ENCODE measurements at regions not wholly inside any gene's neighbourhood (a gene's known extent, or its start where the extent isn't known, plus 50 kb on each side); places are given as distances from the start of the nearest gene placed in this dataset.

- Histone ChIP-seq H3K27me3 (ENCODE audit: control insufficient read depth, insufficient read depth, low read length) (no peaks in the 10 kb centered on the region), H3K9ac (no peak overlapping the region), H3K4me2 (ENCODE audit: low read length) (no peak overlapping the region), H2AFZ (no peak overlapping the region), H3K27ac (no peak overlapping the region), H3K9me3 (ENCODE audit: control insufficient read depth, low read length) (no peaks in the 10 kb centered on the region), H3K4me3 (ENCODE audit: low read depth, low read length) (no peak overlapping the region), H3K4me1 (no peaks in the 10 kb centered on the region), H3K36me3 (ENCODE audit: control insufficient read depth, insufficient read depth, low read length) (no peaks in the 10 kb centered on the region), H3K79me2 (no peaks in the 10 kb centered on the region)
- no peak for TF ChIP-seq CTCF (IDR thresholded peaks at IDR 0.05)
These were observed 137.2 kb upstream of the TAF11L2 start for GRCh38 chr5:17360879-17361278.

GRCh38 chr5:17361331-17361730, 136.7 kb upstream of the TAF11L2 start:
- Histone ChIP-seq H3K4me3 (ENCODE audit: low read depth, low read length) (no peak overlapping the region), H2AFZ (peak overlapping the region; percentile 19), H3K4me2 (ENCODE audit: low read length) (no peak overlapping the region), H3K9me3 (ENCODE audit: control insufficient read depth, low read length) (no peaks in the 10 kb centered on the region), H3K4me1 (no peaks in the 10 kb centered on the region), H3K79me2 (no peaks in the 10 kb centered on the region), H3K27ac (no peak overlapping the region), H3K9ac (no peak overlapping the region), H3K36me3 (ENCODE audit: control insufficient read depth, insufficient read depth, low read length) (no peaks in the 10 kb centered on the region), H3K27me3 (ENCODE audit: control insufficient read depth, insufficient read depth, low read length) (no peaks in the 10 kb centered on the region)
- TF ChIP-seq CTCF (IDR thresholded peaks at IDR 0.05) = no peak

- H3K36me3 ChIP-seq (ENCODE audit: control insufficient read depth, insufficient read depth, low read length) = no peaks in the 10 kb centered on the region
- H3K4me3 ChIP-seq (ENCODE audit: low read depth, low read length) = no peak overlapping the region
- H3K4me2 ChIP-seq (ENCODE audit: low read length) = no peak overlapping the region
- TF ChIP-seq CTCF (IDR thresholded peaks at IDR 0.05) = no peak
- no peaks in the 10 kb centered on the region for H3K79me2 ChIP-seq
- no peaks in the 10 kb centered on the region for H3K4me1 ChIP-seq
- H2AFZ ChIP-seq = no peak overlapping the region
- no peak overlapping the region for H3K9ac ChIP-seq
- no peaks in the 10 kb centered on the region for H3K27me3 ChIP-seq (ENCODE audit: control insufficient read depth, insufficient read depth, low read length)
- no peak overlapping the region for H3K27ac ChIP-seq
- H3K9me3 ChIP-seq (ENCODE audit: control insufficient read depth, low read length) = no peaks in the 10 kb centered on the region
These were observed 132.8 kb upstream of the TAF11L2 start for GRCh38 chr5:17364987-17365810.

GRCh38 chr5:17365811-17366138, 132.3 kb upstream of the TAF11L2 start:
- no peaks in the 10 kb centered on the region for H3K27me3 ChIP-seq (ENCODE audit: control insufficient read depth, insufficient read depth, low read length)
- H3K9ac ChIP-seq = no peak overlapping the region
- TF ChIP-seq CTCF (IDR thresholded peaks at IDR 0.05) = no peak
- no peak overlapping the region for H2AFZ ChIP-seq
- no peak overlapping the region for H3K4me3 ChIP-seq (ENCODE audit: low read depth, low read length)
- H3K4me1 ChIP-seq = no peaks in the 10 kb centered on the region
- no peak overlapping the region for H3K27ac ChIP-seq
- no peaks in the 10 kb centered on the region for H3K9me3 ChIP-seq (ENCODE audit: control insufficient read depth, low read length)
- no peaks in the 10 kb centered on the region for H3K79me2 ChIP-seq
- H3K4me2 ChIP-seq (ENCODE audit: low read length) = no peak overlapping the region
- no peaks in the 10 kb centered on the region for H3K36me3 ChIP-seq (ENCODE audit: control insufficient read depth, insufficient read depth, low read length)

GRCh38 chr5:17367256-17367840, 130.7 kb upstream of the TAF11L2 start:
- no peaks in the 10 kb centered on the region for H3K27me3 ChIP-seq (ENCODE audit: control insufficient read depth, insufficient read depth, low read length)

More at GRCh38 chr5:17367256-17367840, 130.7 kb upstream of the TAF11L2 start:
- Histone ChIP-seq H3K4me1 (no peaks in the 10 kb centered on the region), H3K9ac (no peak overlapping the region), H3K9me3 (ENCODE audit: control insufficient read depth, low read length) (no peaks in the 10 kb centered on the region), H3K4me3 (ENCODE audit: low read depth, low read length) (no peak overlapping the region), H2AFZ (no peak overlapping the region), H3K4me2 (ENCODE audit: low read length) (no peak overlapping the region), H3K36me3 (ENCODE audit: control insufficient read depth, insufficient read depth, low read length) (no peaks in the 10 kb centered on the region), H3K27ac (no peak overlapping the region), H3K79me2 (no peaks in the 10 kb centered on the region)
- no peak for TF ChIP-seq CTCF (IDR thresholded peaks at IDR 0.05)
